ENCODE measurements at regions not wholly inside any gene's neighbourhood (a gene's known extent, or its start where the extent isn't known, plus 50 kb on each side); places are given as distances from the start of the nearest gene placed in this dataset.
A peak's percentile ranks its signal among the peaks of the same experiment; 100 is the strongest.

DNA sequence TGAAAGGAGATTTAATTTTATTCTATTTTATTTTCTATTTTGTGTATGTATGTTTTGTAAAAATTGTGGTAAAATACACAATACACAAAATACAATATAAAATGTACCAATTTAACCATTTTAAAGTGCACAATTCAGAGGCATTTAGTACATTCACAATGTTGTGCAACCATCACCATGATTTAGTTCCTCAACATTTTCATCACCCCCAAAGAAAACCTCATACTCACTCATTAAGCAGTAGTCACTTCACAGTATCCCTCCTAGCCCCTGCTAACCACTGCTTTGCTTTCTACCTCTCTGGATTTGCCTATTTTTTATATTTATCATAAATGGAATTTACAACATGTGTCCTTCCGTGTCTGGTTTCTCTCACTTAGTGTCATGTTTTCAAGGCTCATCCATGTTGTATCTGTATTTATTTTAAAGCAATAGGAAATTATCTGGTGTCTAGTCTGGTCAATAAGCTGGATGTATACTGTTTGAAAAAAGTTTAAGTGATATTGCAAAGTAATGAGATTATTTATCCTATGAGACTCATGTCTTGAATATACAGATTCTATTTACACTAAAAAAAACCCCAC lies 77.9 kb upstream of the GLS start (continued):
- TF ChIP-seq, protein P1, sequence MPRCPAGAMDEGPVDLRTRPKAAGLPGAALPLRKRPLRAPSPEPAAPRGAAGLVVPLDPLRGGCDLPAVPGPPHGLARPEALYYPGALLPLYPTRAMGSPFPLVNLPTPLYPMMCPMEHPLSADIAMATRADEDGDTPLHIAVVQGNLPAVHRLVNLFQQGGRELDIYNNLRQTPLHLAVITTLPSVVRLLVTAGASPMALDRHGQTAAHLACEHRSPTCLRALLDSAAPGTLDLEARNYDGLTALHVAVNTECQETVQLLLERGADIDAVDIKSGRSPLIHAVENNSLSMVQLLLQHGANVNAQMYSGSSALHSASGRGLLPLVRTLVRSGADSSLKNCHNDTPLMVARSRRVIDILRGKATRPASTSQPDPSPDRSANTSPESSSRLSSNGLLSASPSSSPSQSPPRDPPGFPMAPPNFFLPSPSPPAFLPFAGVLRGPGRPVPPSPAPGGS (IDR thresholded peaks at IDR 0.05; ENCODE audit: borderline replicate concordance, insufficient read depth, low read depth, low read length, poor library complexity, severe bottlenecking): no peak

DNA sequence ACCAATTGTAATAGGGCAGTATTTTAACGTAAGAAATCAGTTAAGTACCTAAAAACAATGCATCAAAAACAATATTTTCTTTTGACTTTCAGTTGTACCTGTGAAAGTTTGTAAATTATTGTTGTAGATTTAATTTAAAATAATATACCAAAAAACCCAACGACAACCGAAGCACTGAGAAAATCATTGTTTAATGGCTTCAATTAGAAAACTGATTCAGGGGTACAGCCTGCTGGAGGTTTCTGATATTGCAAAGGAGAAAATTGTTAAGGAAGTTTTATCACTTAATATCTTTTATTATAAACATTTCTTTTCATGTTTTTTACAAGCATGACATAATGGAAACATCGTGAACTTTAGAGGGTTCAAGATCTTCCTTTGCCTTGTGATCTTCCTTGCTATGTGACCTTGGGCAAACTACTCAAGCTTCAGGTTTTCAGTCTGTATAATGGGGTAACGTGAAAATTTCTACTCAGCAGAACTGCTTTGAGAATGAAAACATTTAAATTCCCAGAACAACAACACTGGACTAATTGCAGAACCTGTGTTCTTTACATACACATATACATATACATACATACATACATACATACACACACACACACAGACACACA lies 76.3 kb upstream of the GLS start:
- ChIA-PET SMC1A (ENCODE audit: uncharacterized antibody, unreplicated experiment) (interaction anchor here (0.9 to 4.3 kb wide), 6 partner anchors 20 to 466 kb away, joined by 3 to 23 read pairs (median 6); no protein-coding TSS in a partner anchor), POLR2A (no interaction called here), CTCF (interaction anchor here (0.6 to 6.1 kb wide), 13 partner anchors 12 to 732 kb away, joined by 3 to 73 read pairs (median 4); partner anchors contain the start of gene INPP1), RAD21 (ENCODE audit: unreplicated experiment) (interaction anchor here (1.0 to 3.3 kb wide), 2 partner anchors 23 to 169 kb away, joined by 3 to 19 read pairs; no protein-coding TSS in a partner anchor)
- DNase-seq (ENCODE audit: low read depth, low spot score) (no peak), FAIRE-seq (no peak), ATAC-seq (no peak)
- H3K4me1 ChIP-seq (ENCODE audit: control insufficient read depth, insufficient read depth, low read length): peaks cover 5% of the 10 kb centered on the region; the same call in 1 of the 2 replicates
- no peak overlapping the region for H3K9ac ChIP-seq (ENCODE audit: control insufficient read depth, insufficient read depth, low read length)
- H4K20me1 ChIP-seq (ENCODE audit: control insufficient read depth, insufficient read depth): no peaks in the 10 kb centered on the region
- no TSS peak for BruUV-seq (replicated peaks)
- H3K27ac ChIP-seq (ENCODE audit: control insufficient read depth, insufficient read depth): no peak overlapping the region
- intact Hi-C loops (cut with micrococcal nuclease; ENCODE audit: unreplicated experiment) (loop anchor here (1.0 to 5.0 kb wide), 4 partner anchors 167 to 715 kb away; no protein-coding TSS in a partner anchor), in situ Hi-C loops (cut with MboI) (loop anchor here (5.0 kb wide), 2 partner anchors 422 to 717 kb away; no protein-coding TSS in a partner anchor)
- H3K4me2 ChIP-seq (ENCODE audit: control insufficient read depth, insufficient read depth): no peak overlapping the region
- H3K9me3 ChIP-seq (replicated peaks; ENCODE audit: control insufficient read depth, insufficient read depth, low read length): no peaks in the 10 kb centered on the region
- H3K27me3 ChIP-seq (replicated peaks in 1 of 2; ENCODE audit: control insufficient read depth in 2 of 2, insufficient read depth in 2 of 2, low read length in 1 of 2): no peaks in the 10 kb centered on the region
- H2AFZ ChIP-seq (ENCODE audit: control insufficient read depth, low read depth, low read length): no peak overlapping the region
- H3K79me2 ChIP-seq (ENCODE audit: control insufficient read depth, insufficient read depth, low read length): no peaks in the 10 kb centered on the region
- H3K36me3 ChIP-seq (ENCODE audit: control insufficient read depth in 2 of 2, insufficient read depth in 2 of 2, low read length in 1 of 2): no peaks in the 10 kb centered on the region
- H3K4me3 ChIP-seq: no peak overlapping the region
- 61% methylated on average over 5 of the region's 5 CpGs for WGBS (ENCODE audit: insufficient coverage, insufficient replicate concordance, low lambda C conversion rate, missing lambda C conversion rate)
- TF ChIP-seq MTA2 (IDR thresholded peaks at IDR 0.05; ENCODE audit: low read depth): no peak
- TF ChIP-seq SMAD5 (IDR thresholded peaks at IDR 0.05; ENCODE audit: low read depth): no peak
- no peak for TF ChIP-seq MYB (IDR thresholded peaks at IDR 0.05; ENCODE audit: borderline replicate concordance, low read depth, low read length)
- peak; percentile 66; the same call in 1 of the 2 replicates for TF ChIP-seq SMC3 (IDR thresholded peaks at IDR 0.05; ENCODE audit: borderline replicate concordance, low read length)
- TF ChIP-seq BMI1 (IDR thresholded peaks at IDR 0.05; ENCODE audit: borderline replicate concordance): no peak
- TF ChIP-seq KLF5 (IDR thresholded peaks at IDR 0.05; ENCODE audit: partially characterized antibody): no peak
- TF ChIP-seq, protein P2, sequence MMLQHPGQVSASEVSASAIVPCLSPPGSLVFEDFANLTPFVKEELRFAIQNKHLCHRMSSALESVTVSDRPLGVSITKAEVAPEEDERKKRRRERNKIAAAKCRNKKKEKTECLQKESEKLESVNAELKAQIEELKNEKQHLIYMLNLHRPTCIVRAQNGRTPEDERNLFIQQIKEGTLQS (IDR thresholded peaks at IDR 0.05; ENCODE audit: borderline replicate concordance, extremely low read depth, low read depth, low read length): no peak
- TF ChIP-seq RB1 (IDR thresholded peaks at IDR 0.05; ENCODE audit: borderline replicate concordance): no peak
- no peak for TF ChIP-seq FOS (IDR thresholded peaks at IDR 0.05; ENCODE audit: borderline replicate concordance, extremely low read depth, insufficient read length)
- no peak for TF ChIP-seq FOXK2 (IDR thresholded peaks at IDR 0.05)
- no peak for TF ChIP-seq RAD51 (IDR thresholded peaks at IDR 0.05)
- TF ChIP-seq, protein P3, sequence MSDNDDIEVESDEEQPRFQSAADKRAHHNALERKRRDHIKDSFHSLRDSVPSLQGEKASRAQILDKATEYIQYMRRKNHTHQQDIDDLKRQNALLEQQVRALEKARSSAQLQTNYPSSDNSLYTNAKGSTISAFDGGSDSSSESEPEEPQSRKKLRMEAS (IDR thresholded peaks at IDR 0.05; ENCODE audit: low read depth, low read length): no peak
- no peak for TF ChIP-seq YY1 (IDR thresholded peaks at IDR 0.05; ENCODE audit: low read depth, low read length)
- TF ChIP-seq, protein P4, sequence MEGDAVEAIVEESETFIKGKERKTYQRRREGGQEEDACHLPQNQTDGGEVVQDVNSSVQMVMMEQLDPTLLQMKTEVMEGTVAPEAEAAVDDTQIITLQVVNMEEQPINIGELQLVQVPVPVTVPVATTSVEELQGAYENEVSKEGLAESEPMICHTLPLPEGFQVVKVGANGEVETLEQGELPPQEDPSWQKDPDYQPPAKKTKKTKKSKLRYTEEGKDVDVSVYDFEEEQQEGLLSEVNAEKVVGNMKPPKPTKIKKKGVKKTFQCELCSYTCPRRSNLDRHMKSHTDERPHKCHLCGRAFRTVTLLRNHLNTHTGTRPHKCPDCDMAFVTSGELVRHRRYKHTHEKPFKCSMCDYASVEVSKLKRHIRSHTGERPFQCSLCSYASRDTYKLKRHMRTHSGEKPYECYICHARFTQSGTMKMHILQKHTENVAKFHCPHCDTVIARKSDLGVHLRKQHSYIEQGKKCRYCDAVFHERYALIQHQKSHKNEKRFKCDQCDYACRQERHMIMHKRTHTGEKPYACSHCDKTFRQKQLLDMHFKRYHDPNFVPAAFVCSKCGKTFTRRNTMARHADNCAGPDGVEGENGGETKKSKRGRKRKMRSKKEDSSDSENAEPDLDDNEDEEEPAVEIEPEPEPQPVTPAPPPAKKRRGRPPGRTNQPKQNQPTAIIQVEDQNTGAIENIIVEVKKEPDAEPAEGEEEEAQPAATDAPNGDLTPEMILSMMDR (IDR thresholded peaks at IDR 0.05 in 2 of 3, conservative IDR thresholded peaks at IDR 0.05 in 1 of 3; ENCODE audit: control insufficient read depth in 2 of 3, extremely low read depth in 1 of 3, insufficient read depth in 1 of 3, low read depth in 3 of 3, low read length in 3 of 3): peak; percentile 34 to 63 (median 48); a peak in 5 of 6 replicates
- TF ChIP-seq MEF2B (IDR thresholded peaks at IDR 0.05; ENCODE audit: partially characterized antibody, poor library complexity, severe bottlenecking): no peak
- peak; percentile 89 for TF ChIP-seq RAD21 (IDR thresholded peaks at IDR 0.05; ENCODE audit: insufficient read depth, low read depth, low read length)
